Adrenal gland (tissue), 5 donors: ENCODE measurements at regions not wholly inside any gene's neighbourhood (a gene's known extent, or its start where the extent isn't known, plus 50 kb on each side); places are given as distances from the start of the nearest gene placed in this dataset.

Experiments used
- POLR2A ChIP-seq, 2 donors: fragments of 450-650 bp; IDR thresholded peaks; one replicate each; pipeline ENCODE4 v1.6.1; 2017; ENCODE audit warnings: antibody characterized with exemption in 2 of 2, mild to moderate bottlenecking in 2 of 2, moderate library complexity in 1 of 2
- TF ChIP-seq, protein P1 (sequence below), 6 experiments: fragments of 450-650 bp in 4 of 6; fragments of 200-600 bp in 2 of 6; sonication (generic) in 1 of 6; IDR thresholded peaks; 1 replicate in 5 of 6; 2 replicates in 1 of 6; pipeline versions ENCODE4 v1.5.1 to v1.8.0; 2016 to 2021; ENCODE audit warnings: antibody characterized with exemption in 6 of 6, mild to moderate bottlenecking in 2 of 6, moderate library complexity in 1 of 6
- donor health status: DM: no; HTN: no; CAD: no.

GRCh38 chr7:55275291-55276200 is 89.6 kb upstream of the LANCL2 start:
- TF ChIP-seq, protein P1, sequence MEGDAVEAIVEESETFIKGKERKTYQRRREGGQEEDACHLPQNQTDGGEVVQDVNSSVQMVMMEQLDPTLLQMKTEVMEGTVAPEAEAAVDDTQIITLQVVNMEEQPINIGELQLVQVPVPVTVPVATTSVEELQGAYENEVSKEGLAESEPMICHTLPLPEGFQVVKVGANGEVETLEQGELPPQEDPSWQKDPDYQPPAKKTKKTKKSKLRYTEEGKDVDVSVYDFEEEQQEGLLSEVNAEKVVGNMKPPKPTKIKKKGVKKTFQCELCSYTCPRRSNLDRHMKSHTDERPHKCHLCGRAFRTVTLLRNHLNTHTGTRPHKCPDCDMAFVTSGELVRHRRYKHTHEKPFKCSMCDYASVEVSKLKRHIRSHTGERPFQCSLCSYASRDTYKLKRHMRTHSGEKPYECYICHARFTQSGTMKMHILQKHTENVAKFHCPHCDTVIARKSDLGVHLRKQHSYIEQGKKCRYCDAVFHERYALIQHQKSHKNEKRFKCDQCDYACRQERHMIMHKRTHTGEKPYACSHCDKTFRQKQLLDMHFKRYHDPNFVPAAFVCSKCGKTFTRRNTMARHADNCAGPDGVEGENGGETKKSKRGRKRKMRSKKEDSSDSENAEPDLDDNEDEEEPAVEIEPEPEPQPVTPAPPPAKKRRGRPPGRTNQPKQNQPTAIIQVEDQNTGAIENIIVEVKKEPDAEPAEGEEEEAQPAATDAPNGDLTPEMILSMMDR (IDR thresholded peaks at IDR 0.05): no peak
- no peak for TF ChIP-seq POLR2A (IDR thresholded peaks at IDR 0.05)
